ENCODE measurements at regions not wholly inside any gene's neighbourhood (a gene's known extent, or its start where the extent isn't known, plus 50 kb on each side); places are given as distances from the start of the nearest gene placed in this dataset.
"Not testable (repeated sequence)": the region's sequence is repeated elsewhere in the genome, so short reads cannot be mapped to it uniquely, and the experiment has no call there.

- CTCF ChIA-PET: interaction anchor here (0.6 kb wide), 1 partner anchor 144 kb away, joined by 8 read pairs; no protein-coding TSS in a partner anchor
- POLR2A ChIA-PET (ENCODE audit: low non-redundant PET): no interaction called here
- no peak overlapping the region for H3K27ac ChIP-seq
These were observed 156.9 kb downstream of the PLCE1 start for GRCh38 chr10:94150541-94151184.

GRCh38 chr10:94155722-94156271, 162.1 kb downstream of the PLCE1 start:
- no peak for DNase-seq (ENCODE audit: low spot score)
- ChIA-PET CTCF (interaction anchor here (0.6 to 0.7 kb wide), 3 partner anchors 7 to 164 kb away, joined by 3 to 7 read pairs (median 3); no protein-coding TSS in a partner anchor), POLR2A (ENCODE audit: low non-redundant PET) (no interaction called here)
- no peak for TF ChIP-seq CTCF (conservative IDR thresholded peaks at IDR 0.05; ENCODE audit: low read depth)
- H3K27ac ChIP-seq: no peak overlapping the region

More at GRCh38 chr10:94150541-94151184, 156.9 kb downstream of the PLCE1 start:
- DNase-seq (ENCODE audit: low spot score): no peak
- no peak for TF ChIP-seq CTCF (conservative IDR thresholded peaks at IDR 0.05; ENCODE audit: low read depth)

GRCh38 chr10:94156453-94156852, 162.7 kb downstream of the PLCE1 start:
- POLR2A ChIA-PET (ENCODE audit: low non-redundant PET): no interaction called here
- H3K27ac ChIP-seq: no peak overlapping the region
- TF ChIP-seq CTCF (conservative IDR thresholded peaks at IDR 0.05; ENCODE audit: low read depth): no peak
- DNase-seq (ENCODE audit: low spot score): no peak
- CTCF ChIA-PET: interaction anchor here (0.6 to 0.7 kb wide), 2 partner anchors 52 to 164 kb away, joined by 3 read pairs; no protein-coding TSS in a partner anchor

GRCh38 chr10:94165158-94165611, 171.5 kb downstream of the PLCE1 start:
- H3K27ac ChIP-seq; DNase-seq (ENCODE audit: low spot score); POLR2A ChIA-PET (ENCODE audit: low non-redundant PET): not testable (repeated sequence)
- CTCF ChIA-PET: interaction anchor here (0.6 kb wide), 1 partner anchor 155 kb away, joined by 3 read pairs; no protein-coding TSS in a partner anchor

- CTCF ChIA-PET: no interaction called here
- no peak for TF ChIP-seq CTCF (conservative IDR thresholded peaks at IDR 0.05; ENCODE audit: low read depth)
- H3K27ac ChIP-seq: no peak overlapping the region
- POLR2A ChIA-PET (ENCODE audit: low non-redundant PET): no interaction called here
- peak; percentile 47 for DNase-seq (ENCODE audit: low spot score)
These were observed 178.6 kb downstream of the PLCE1 start for GRCh38 chr10:94172332-94172731.

- ChIA-PET CTCF (no interaction called here), POLR2A (ENCODE audit: low non-redundant PET) (no interaction called here)
- no peak for TF ChIP-seq CTCF (conservative IDR thresholded peaks at IDR 0.05; ENCODE audit: low read depth)
- DNase-seq (ENCODE audit: low spot score): no peak
- H3K27ac ChIP-seq: no peak overlapping the region
These were observed 179.9 kb downstream of the PLCE1 start for GRCh38 chr10:94173594-94173993.

- H3K27ac ChIP-seq: no peak overlapping the region
- CTCF ChIA-PET: no interaction called here
- DNase-seq (ENCODE audit: low spot score): no peak
- POLR2A ChIA-PET (ENCODE audit: low non-redundant PET): no interaction called here
- no peak for TF ChIP-seq CTCF (conservative IDR thresholded peaks at IDR 0.05; ENCODE audit: low read depth)
These were observed 181.1 kb downstream of the PLCE1 start for GRCh38 chr10:94174838-94175237.

Data from RWPE1 (cell line).